ENCODE measurements at regions not wholly inside any gene's neighbourhood (a gene's known extent, or its start where the extent isn't known, plus 50 kb on each side); places are given as distances from the start of the nearest gene placed in this dataset.
A peak's percentile ranks its signal among the peaks of the same experiment; 100 is the strongest.

- peak; percentile 58 for DNase-seq (ENCODE audit: low read depth)
Measured at GRCh38 chr11:128407962-128408361, 179.4 kb downstream of the ETS1 start.

GRCh38 chr11:128405714-128406662, 181.4 kb downstream of the ETS1 start:
- DNase-seq (ENCODE audit: low read depth), result no peak

- no peak for DNase-seq (ENCODE audit: low read depth)
Measured at GRCh38 chr11:128405112-128405511, 182.2 kb downstream of the ETS1 start.

- no peak for DNase-seq (ENCODE audit: low read depth)
Measured at GRCh38 chr11:128404437-128404836, 182.9 kb downstream of the ETS1 start.

GRCh38 chr11:128400382-128401203, 186.8 kb downstream of the ETS1 start:
- DNase-seq (ENCODE audit: low read depth), result no peak

GRCh38 chr11:128399251-128400121, 187.9 kb downstream of the ETS1 start:
- DNase-seq (ENCODE audit: low read depth), result peak; percentile 82

GRCh38 chr11:128398517-128399250, 188.7 kb downstream of the ETS1 start:
- DNase-seq (ENCODE audit: low read depth), result no peak

- no peak for DNase-seq (ENCODE audit: low read depth)
Measured at GRCh38 chr11:128397362-128397761, 190.0 kb downstream of the ETS1 start.

- DNase-seq (ENCODE audit: low read depth), result no peak
Measured at GRCh38 chr11:128394431-128395089, 192.8 kb downstream of the ETS1 start.

- no peak for DNase-seq (ENCODE audit: low read depth)
Measured at GRCh38 chr11:128392259-128392658, 195.1 kb downstream of the ETS1 start.

- no peak for DNase-seq (ENCODE audit: low read depth)
Measured at GRCh38 chr11:128391811-128392210, 195.5 kb downstream of the ETS1 start.

GRCh38 chr11:128390246-128390645, 197.1 kb downstream of the ETS1 start:
- DNase-seq (ENCODE audit: low read depth), result no peak

- no peak for DNase-seq (ENCODE audit: low read depth)
Measured at GRCh38 chr11:128389461-128389976, 197.8 kb downstream of the ETS1 start.

- no peak for DNase-seq (ENCODE audit: low read depth)
Measured at GRCh38 chr11:128388206-128388815, 199.0 kb downstream of the ETS1 start.

GRCh38 chr11:128379587-128380580, 207.5 kb downstream of the ETS1 start:
- DNase-seq (ENCODE audit: low read depth), result peak; percentile 28

GRCh38 chr11:128375961-128376360, 211.4 kb downstream of the ETS1 start:
- no peak for DNase-seq (ENCODE audit: low read depth)

GRCh38 chr11:128374026-128374425, 213.3 kb downstream of the ETS1 start:
- DNase-seq (ENCODE audit: low read depth), result no peak

- no peak for DNase-seq (ENCODE audit: low read depth)
Measured at GRCh38 chr11:128372977-128373376, 214.4 kb downstream of the ETS1 start.
